GM20431 (cell line): ENCODE measurements at regions not wholly inside any gene's neighbourhood (a gene's known extent, or its start where the extent isn't known, plus 50 kb on each side); places are given as distances from the start of the nearest gene placed in this dataset.
"Not testable (repeated sequence)": the region's sequence is repeated elsewhere in the genome, so short reads cannot be mapped to it uniquely, and the experiment has no call there.

Experiments
- in situ Hi-C: fragments of 300-500 bp; cut with MseI, MboI; formaldehyde crosslinking; loops from one replicate; pipeline ENCODE4 v1.15.0; 2020; ENCODE audit warnings: low sequenced_read_pairs; ENCODE audit not compliant: unreplicated experiment

- in situ Hi-C loops, result not testable (repeated sequence)
These were observed 639.0 kb downstream of the IRS1 start for GRCh38 chr2:226160617-226161016.

GRCh38 chr2:226159875-226160479 lies 639.6 kb downstream of the IRS1 start:
- in situ Hi-C loops, result no loop called here

GRCh38 chr2:226158940-226159339 lies 640.7 kb downstream of the IRS1 start:
- in situ Hi-C loops, result no loop called here

- in situ Hi-C loops, result no loop called here
These were observed 641.4 kb downstream of the IRS1 start for GRCh38 chr2:226158229-226158628.

GRCh38 chr2:226155093-226155875 lies 644.3 kb downstream of the IRS1 start:
- in situ Hi-C loops, result no loop called here

GRCh38 chr2:226154610-226155009 lies 645.0 kb downstream of the IRS1 start:
- in situ Hi-C loops, result no loop called here

- in situ Hi-C loops, result no loop called here
These were observed 646.1 kb downstream of the IRS1 start for GRCh38 chr2:226153553-226153952.

- in situ Hi-C loops, result no loop called here
These were observed 648.5 kb downstream of the IRS1 start for GRCh38 chr2:226151157-226151556.

GRCh38 chr2:226143091-226143490 lies 656.5 kb downstream of the IRS1 start:
- in situ Hi-C loops, result no loop called here

GRCh38 chr2:226142463-226142862 lies 657.2 kb downstream of the IRS1 start:
- in situ Hi-C loops, result no loop called here

GRCh38 chr2:226140594-226140993 lies 659.0 kb downstream of the IRS1 start:
- in situ Hi-C loops, result no loop called here

GRCh38 chr2:226139759-226140158 lies 659.9 kb downstream of the IRS1 start:
- in situ Hi-C loops, result no loop called here

- in situ Hi-C loops, result no loop called here
These were observed 662.3 kb downstream of the IRS1 start for GRCh38 chr2:226137201-226137811.

GRCh38 chr2:226136739-226137138 lies 662.9 kb downstream of the IRS1 start:
- in situ Hi-C loops, result no loop called here

- in situ Hi-C loops, result no loop called here
These were observed 663.6 kb downstream of the IRS1 start for GRCh38 chr2:226135861-226136548.

- in situ Hi-C loops, result no loop called here
These were observed 667.1 kb downstream of the IRS1 start for GRCh38 chr2:226132323-226133215.

GRCh38 chr2:226131299-226131784 lies 668.3 kb downstream of the IRS1 start:
- in situ Hi-C loops, result no loop called here

GRCh38 chr2:226130192-226130591 lies 669.4 kb downstream of the IRS1 start:
- in situ Hi-C loops, result no loop called here

GRCh38 chr2:226127682-226128081 lies 671.9 kb downstream of the IRS1 start:
- in situ Hi-C loops, result no loop called here

- in situ Hi-C loops, result no loop called here
These were observed 673.5 kb downstream of the IRS1 start for GRCh38 chr2:226126104-226126503.
